ENCODE measurements at regions not wholly inside any gene's neighbourhood (a gene's known extent, or its start where the extent isn't known, plus 50 kb on each side); places are given as distances from the start of the nearest gene placed in this dataset.

GRCh38 chr16:79393564-79393963 is 207.0 kb downstream of the MAF start:
- ChIA-PET RAD21 (ENCODE audit: low non-redundant PET in 1 of 2, low total read pairs in 2 of 2, uncharacterized antibody in 2 of 2, unreplicated experiment in 2 of 2) (no interaction called here), CTCF (no interaction called here), POLR2A (no interaction called here)
- no peak overlapping the region for H3K9ac ChIP-seq (ENCODE audit: low read length)
- TF ChIP-seq JUND (IDR thresholded peaks at IDR 0.05) (no peak), ATF3 (IDR thresholded peaks at IDR 0.05) (no peak), POLR2AphosphoS5 (IDR thresholded peaks at IDR 0.05; ENCODE audit: low read depth, low read length) (no peak), ZFX (IDR thresholded peaks at IDR 0.05) (no peak), TCF7L2 (IDR thresholded peaks at IDR 0.05; ENCODE audit: borderline replicate concordance, extremely low read depth, insufficient read depth, insufficient read length) (no peak), SRF (IDR thresholded peaks at IDR 0.05; ENCODE audit: low read depth) (no peak)
- intact Hi-C loops (cut with micrococcal nuclease) = no loop called here
- no peaks in the 10 kb centered on the region for H4K20me1 ChIP-seq (ENCODE audit: insufficient read depth)
- peaks cover 27 to 35% of the 10 kb centered on the region in 2 experiments; a peak in 2 of 4 replicates for H3K9me3 ChIP-seq (ENCODE audit: control insufficient read depth in 1 of 2, insufficient read depth in 1 of 2, low read depth in 1 of 2, low read length in 2 of 2)
- H3K27me3 ChIP-seq (ENCODE audit: insufficient read depth, low read length) = no peaks in the 10 kb centered on the region
- H3K27ac ChIP-seq (ENCODE audit: low read depth, low read length) = no peak overlapping the region
- no peak for ATAC-seq
- DNase-seq (ENCODE audit: low read depth, low spot score) = no peak
- H3K4me3 ChIP-seq (replicated peaks in 1 of 2; ENCODE audit: low read depth in 1 of 2, low read length in 2 of 2) = no peak overlapping the region
- H2AFZ ChIP-seq (ENCODE audit: low read depth, low read length, poor library complexity, severe bottlenecking) = no peak overlapping the region
- no peak overlapping the region for H3K4me2 ChIP-seq (ENCODE audit: low read length)
- no peaks in the 10 kb centered on the region for H3K4me1 ChIP-seq (ENCODE audit: control insufficient read depth in 1 of 2, insufficient read depth in 2 of 2, low read length in 2 of 2)
- no peaks in the 10 kb centered on the region for H3K36me3 ChIP-seq (ENCODE audit: control insufficient read depth in 1 of 2, insufficient read depth in 2 of 2, low read length in 2 of 2)
- no peaks in the 10 kb centered on the region for H3K79me2 ChIP-seq (ENCODE audit: insufficient read depth, low read length)
- H3K9me2 ChIP-seq (ENCODE audit: insufficient read depth) = no peaks in the 10 kb centered on the region
- no TSS peak for BruUV-seq (replicated peaks)

DNA sequence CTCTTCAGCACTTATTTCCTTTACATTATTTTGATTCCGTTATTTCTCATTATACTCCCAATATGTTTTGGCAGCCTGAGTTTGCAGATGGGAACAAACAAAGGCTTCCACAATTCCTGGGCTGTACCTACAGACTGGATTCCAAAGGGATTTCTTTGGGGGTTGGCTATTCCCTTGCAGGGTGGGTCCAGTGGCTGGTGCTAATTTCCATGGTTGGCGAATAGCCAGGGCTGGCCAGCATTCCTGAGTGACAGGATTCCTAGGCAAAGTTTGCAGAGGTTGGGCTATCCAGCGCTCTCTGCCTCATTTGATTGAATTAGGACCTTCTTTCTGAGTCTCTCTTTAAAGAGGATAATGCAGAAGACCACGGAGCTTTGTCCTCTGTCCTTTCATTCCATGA is 207.4 kb downstream of the MAF start:
- Histone ChIP-seq H4K20me1 (ENCODE audit: insufficient read depth) (no peaks in the 10 kb centered on the region), H3K9ac (ENCODE audit: low read length) (no peak overlapping the region), H2AFZ (ENCODE audit: low read depth, low read length, poor library complexity, severe bottlenecking) (no peak overlapping the region), H3K27me3 (ENCODE audit: insufficient read depth, low read length) (no peaks in the 10 kb centered on the region), H3K4me2 (ENCODE audit: low read length) (no peak overlapping the region), H3K9me2 (ENCODE audit: insufficient read depth) (no peaks in the 10 kb centered on the region), H3K36me3 (ENCODE audit: control insufficient read depth in 1 of 2, insufficient read depth in 2 of 2, low read length in 2 of 2) (no peaks in the 10 kb centered on the region), H3K27ac (ENCODE audit: low read depth, low read length) (no peak overlapping the region), H3K79me2 (ENCODE audit: insufficient read depth, low read length) (no peaks in the 10 kb centered on the region), H3K4me1 (ENCODE audit: control insufficient read depth in 1 of 2, insufficient read depth in 2 of 2, low read length in 2 of 2) (no peaks in the 10 kb centered on the region), H3K9me3 (ENCODE audit: control insufficient read depth in 1 of 2, insufficient read depth in 1 of 2, low read depth in 1 of 2, low read length in 2 of 2) (peaks cover 28 to 35% of the 10 kb centered on the region in 2 experiments; a peak in 2 of 4 replicates), H3K4me3 (replicated peaks in 1 of 2; ENCODE audit: low read depth in 1 of 2, low read length in 2 of 2) (no peak overlapping the region)
- BruUV-seq (replicated peaks) = no TSS peak
- ChIA-PET POLR2A (no interaction called here), RAD21 (ENCODE audit: low non-redundant PET in 1 of 2, low total read pairs in 2 of 2, uncharacterized antibody in 2 of 2, unreplicated experiment in 2 of 2) (no interaction called here), CTCF (no interaction called here)
- ATAC-seq (no peak), DNase-seq (ENCODE audit: low read depth, low spot score) (no peak)
- intact Hi-C loops (cut with micrococcal nuclease) = no loop called here
- TF ChIP-seq, protein P1, sequence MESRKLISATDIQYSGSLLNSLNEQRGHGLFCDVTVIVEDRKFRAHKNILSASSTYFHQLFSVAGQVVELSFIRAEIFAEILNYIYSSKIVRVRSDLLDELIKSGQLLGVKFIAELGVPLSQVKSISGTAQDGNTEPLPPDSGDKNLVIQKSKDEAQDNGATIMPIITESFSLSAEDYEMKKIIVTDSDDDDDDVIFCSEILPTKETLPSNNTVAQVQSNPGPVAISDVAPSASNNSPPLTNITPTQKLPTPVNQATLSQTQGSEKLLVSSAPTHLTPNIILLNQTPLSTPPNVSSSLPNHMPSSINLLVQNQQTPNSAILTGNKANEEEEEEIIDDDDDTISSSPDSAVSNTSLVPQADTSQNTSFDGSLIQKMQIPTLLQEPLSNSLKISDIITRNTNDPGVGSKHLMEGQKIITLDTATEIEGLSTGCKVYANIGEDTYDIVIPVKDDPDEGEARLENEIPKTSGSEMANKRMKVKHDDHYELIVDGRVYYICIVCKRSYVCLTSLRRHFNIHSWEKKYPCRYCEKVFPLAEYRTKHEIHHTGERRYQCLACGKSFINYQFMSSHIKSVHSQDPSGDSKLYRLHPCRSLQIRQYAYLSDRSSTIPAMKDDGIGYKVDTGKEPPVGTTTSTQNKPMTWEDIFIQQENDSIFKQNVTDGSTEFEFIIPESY (IDR thresholded peaks at IDR 0.05; ENCODE audit: extremely low read depth, insufficient replicate concordance, low read length) = no peak
- TF ChIP-seq MAX (IDR thresholded peaks at IDR 0.05) (no peak), FOSL1 (IDR thresholded peaks at IDR 0.05; ENCODE audit: low read depth) (no peak), ZFX (IDR thresholded peaks at IDR 0.05) (no peak), ELF1 (IDR thresholded peaks at IDR 0.05; ENCODE audit: borderline replicate concordance, low read depth) (no peak), RAD21 (IDR thresholded peaks at IDR 0.05; ENCODE audit: low read depth) (no peak), EGR1 (IDR thresholded peaks at IDR 0.05; ENCODE audit: low read depth) (no peak), EZH2 (IDR thresholded peaks at IDR 0.05) (no peak), SRF (IDR thresholded peaks at IDR 0.05; ENCODE audit: low read depth) (no peak), EZH2phosphoT487 (IDR thresholded peaks at IDR 0.05; ENCODE audit: borderline replicate concordance) (no peak), SIN3A (IDR thresholded peaks at IDR 0.05; ENCODE audit: low read depth) (no peak), ZNF274 (IDR thresholded peaks at IDR 0.05; ENCODE audit: low read depth, low read length) (no peak), SP1 (IDR thresholded peaks at IDR 0.05; ENCODE audit: low read depth) (no peak), JUND (IDR thresholded peaks at IDR 0.05) (no peak)
- TF ChIP-seq, protein P2, sequence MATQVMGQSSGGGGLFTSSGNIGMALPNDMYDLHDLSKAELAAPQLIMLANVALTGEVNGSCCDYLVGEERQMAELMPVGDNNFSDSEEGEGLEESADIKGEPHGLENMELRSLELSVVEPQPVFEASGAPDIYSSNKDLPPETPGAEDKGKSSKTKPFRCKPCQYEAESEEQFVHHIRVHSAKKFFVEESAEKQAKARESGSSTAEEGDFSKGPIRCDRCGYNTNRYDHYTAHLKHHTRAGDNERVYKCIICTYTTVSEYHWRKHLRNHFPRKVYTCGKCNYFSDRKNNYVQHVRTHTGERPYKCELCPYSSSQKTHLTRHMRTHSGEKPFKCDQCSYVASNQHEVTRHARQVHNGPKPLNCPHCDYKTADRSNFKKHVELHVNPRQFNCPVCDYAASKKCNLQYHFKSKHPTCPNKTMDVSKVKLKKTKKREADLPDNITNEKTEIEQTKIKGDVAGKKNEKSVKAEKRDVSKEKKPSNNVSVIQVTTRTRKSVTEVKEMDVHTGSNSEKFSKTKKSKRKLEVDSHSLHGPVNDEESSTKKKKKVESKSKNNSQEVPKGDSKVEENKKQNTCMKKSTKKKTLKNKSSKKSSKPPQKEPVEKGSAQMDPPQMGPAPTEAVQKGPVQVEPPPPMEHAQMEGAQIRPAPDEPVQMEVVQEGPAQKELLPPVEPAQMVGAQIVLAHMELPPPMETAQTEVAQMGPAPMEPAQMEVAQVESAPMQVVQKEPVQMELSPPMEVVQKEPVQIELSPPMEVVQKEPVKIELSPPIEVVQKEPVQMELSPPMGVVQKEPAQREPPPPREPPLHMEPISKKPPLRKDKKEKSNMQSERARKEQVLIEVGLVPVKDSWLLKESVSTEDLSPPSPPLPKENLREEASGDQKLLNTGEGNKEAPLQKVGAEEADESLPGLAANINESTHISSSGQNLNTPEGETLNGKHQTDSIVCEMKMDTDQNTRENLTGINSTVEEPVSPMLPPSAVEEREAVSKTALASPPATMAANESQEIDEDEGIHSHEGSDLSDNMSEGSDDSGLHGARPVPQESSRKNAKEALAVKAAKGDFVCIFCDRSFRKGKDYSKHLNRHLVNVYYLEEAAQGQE (IDR thresholded peaks at IDR 0.05; ENCODE audit: low read depth) = no peak
